ENCODE measurements at regions not wholly inside any gene's neighbourhood (a gene's known extent, or its start where the extent isn't known, plus 50 kb on each side); places are given as distances from the start of the nearest gene placed in this dataset.
"Not testable (repeated sequence)": the region's sequence is repeated elsewhere in the genome, so short reads cannot be mapped to it uniquely, and the experiment has no call there.

GRCh38 chr1:149726688-149727087 is 55.8 kb upstream of the FCGR1A start:
- TF ChIP-seq, protein P1, sequence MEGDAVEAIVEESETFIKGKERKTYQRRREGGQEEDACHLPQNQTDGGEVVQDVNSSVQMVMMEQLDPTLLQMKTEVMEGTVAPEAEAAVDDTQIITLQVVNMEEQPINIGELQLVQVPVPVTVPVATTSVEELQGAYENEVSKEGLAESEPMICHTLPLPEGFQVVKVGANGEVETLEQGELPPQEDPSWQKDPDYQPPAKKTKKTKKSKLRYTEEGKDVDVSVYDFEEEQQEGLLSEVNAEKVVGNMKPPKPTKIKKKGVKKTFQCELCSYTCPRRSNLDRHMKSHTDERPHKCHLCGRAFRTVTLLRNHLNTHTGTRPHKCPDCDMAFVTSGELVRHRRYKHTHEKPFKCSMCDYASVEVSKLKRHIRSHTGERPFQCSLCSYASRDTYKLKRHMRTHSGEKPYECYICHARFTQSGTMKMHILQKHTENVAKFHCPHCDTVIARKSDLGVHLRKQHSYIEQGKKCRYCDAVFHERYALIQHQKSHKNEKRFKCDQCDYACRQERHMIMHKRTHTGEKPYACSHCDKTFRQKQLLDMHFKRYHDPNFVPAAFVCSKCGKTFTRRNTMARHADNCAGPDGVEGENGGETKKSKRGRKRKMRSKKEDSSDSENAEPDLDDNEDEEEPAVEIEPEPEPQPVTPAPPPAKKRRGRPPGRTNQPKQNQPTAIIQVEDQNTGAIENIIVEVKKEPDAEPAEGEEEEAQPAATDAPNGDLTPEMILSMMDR (IDR thresholded peaks at IDR 0.05; ENCODE audit: low read length), result not testable (repeated sequence)
- not testable (repeated sequence) for TF ChIP-seq EZH2 (IDR thresholded peaks at IDR 0.05; ENCODE audit: borderline replicate concordance, low read length)

All from OCI-LY1 (cell line).